NCI-H748 (cell line): ENCODE measurements at regions not wholly inside any gene's neighbourhood (a gene's known extent, or its start where the extent isn't known, plus 50 kb on each side); places are given as distances from the start of the nearest gene placed in this dataset.

Source experiments
- DNase-seq: peaks from one replicate; lab custom pipeline; 2025; ENCODE audit not compliant: unreplicated experiment; lab: John Stamatoyannopoulos, UW

GRCh38 chr6:88388589-88388988, 222.4 kb upstream of the CNR1 start:
- no peak for DNase-seq

- no peak for DNase-seq
Measured at GRCh38 chr6:88386167-88386566, 220.0 kb upstream of the CNR1 start.

GRCh38 chr6:88383183-88383582, 217.0 kb upstream of the CNR1 start:
- DNase-seq: no peak

GRCh38 chr6:88381289-88381642, 215.1 kb upstream of the CNR1 start:
- no peak for DNase-seq

- no peak for DNase-seq
Measured at GRCh38 chr6:88380618-88381288, 214.6 kb upstream of the CNR1 start.

- DNase-seq: no peak
Measured at GRCh38 chr6:88380083-88380482, 213.9 kb upstream of the CNR1 start.

- no peak for DNase-seq
Measured at GRCh38 chr6:88378639-88379038, 212.5 kb upstream of the CNR1 start.

GRCh38 chr6:88377976-88378568, 211.9 kb upstream of the CNR1 start:
- DNase-seq: no peak

- no peak for DNase-seq
Measured at GRCh38 chr6:88376768-88377387, 210.7 kb upstream of the CNR1 start.

GRCh38 chr6:88376197-88376596, 210.1 kb upstream of the CNR1 start:
- DNase-seq: no peak

GRCh38 chr6:88374553-88374952, 208.4 kb upstream of the CNR1 start:
- peak; percentile 34 for DNase-seq

- no peak for DNase-seq
Measured at GRCh38 chr6:88371480-88371879, 205.3 kb upstream of the CNR1 start.

- no peak for DNase-seq
Measured at GRCh38 chr6:88370127-88370710, 204.1 kb upstream of the CNR1 start.

- no peak for DNase-seq
Measured at GRCh38 chr6:88369262-88369661, 203.1 kb upstream of the CNR1 start.

- no peak for DNase-seq
Measured at GRCh38 chr6:88368071-88368787, 202.1 kb upstream of the CNR1 start.

GRCh38 chr6:88367248-88367647, 201.1 kb upstream of the CNR1 start:
- DNase-seq: no peak

- DNase-seq: no peak
Measured at GRCh38 chr6:88366672-88367071, 200.5 kb upstream of the CNR1 start.

- no peak for DNase-seq
Measured at GRCh38 chr6:88365656-88366055, 199.5 kb upstream of the CNR1 start.

GRCh38 chr6:88365230-88365629, 199.1 kb upstream of the CNR1 start:
- no peak for DNase-seq

GRCh38 chr6:88361754-88362153, 195.6 kb upstream of the CNR1 start:
- DNase-seq: no peak

GRCh38 chr6:88361298-88361697, 195.2 kb upstream of the CNR1 start:
- no peak for DNase-seq
